ENCODE measurements at regions not wholly inside any gene's neighbourhood (a gene's known extent, or its start where the extent isn't known, plus 50 kb on each side); places are given as distances from the start of the nearest gene placed in this dataset.
"Not testable (repeated sequence)": the region's sequence is repeated elsewhere in the genome, so short reads cannot be mapped to it uniquely, and the experiment has no call there.

DNA sequence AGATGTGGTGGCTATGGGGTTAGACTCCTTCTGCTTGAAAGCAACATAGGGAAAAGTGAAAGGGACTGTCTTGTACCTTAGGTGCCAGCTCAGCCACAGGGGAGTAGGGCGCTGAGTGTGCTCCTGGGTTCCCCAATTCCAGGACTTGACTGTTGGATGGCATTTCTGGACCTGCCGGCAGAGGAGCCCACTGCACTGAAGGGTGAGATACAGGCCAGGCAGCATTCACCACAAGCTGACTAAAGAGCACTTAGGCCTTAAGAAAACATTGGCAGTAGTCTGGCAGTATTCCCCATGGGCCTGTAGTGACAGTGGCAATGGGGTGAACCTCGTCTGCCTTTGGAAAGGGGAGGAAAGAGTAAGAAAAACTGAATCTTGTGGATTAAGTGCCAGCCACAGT, 67.1 kb upstream of the TMTC2 start:
- Histone ChIP-seq H3K4me1 (no peaks in the 10 kb centered on the region), H3K27me3 (replicated peaks in 1 of 7) (no peaks in the 10 kb centered on the region), H3K9me3 (no peaks in the 10 kb centered on the region), H3K27ac (no peak overlapping the region), H3K4me3 (no peak overlapping the region), H3K36me3 (no peaks in the 10 kb centered on the region)
- DNase-seq, result no peak
- TF ChIP-seq, protein P1, sequence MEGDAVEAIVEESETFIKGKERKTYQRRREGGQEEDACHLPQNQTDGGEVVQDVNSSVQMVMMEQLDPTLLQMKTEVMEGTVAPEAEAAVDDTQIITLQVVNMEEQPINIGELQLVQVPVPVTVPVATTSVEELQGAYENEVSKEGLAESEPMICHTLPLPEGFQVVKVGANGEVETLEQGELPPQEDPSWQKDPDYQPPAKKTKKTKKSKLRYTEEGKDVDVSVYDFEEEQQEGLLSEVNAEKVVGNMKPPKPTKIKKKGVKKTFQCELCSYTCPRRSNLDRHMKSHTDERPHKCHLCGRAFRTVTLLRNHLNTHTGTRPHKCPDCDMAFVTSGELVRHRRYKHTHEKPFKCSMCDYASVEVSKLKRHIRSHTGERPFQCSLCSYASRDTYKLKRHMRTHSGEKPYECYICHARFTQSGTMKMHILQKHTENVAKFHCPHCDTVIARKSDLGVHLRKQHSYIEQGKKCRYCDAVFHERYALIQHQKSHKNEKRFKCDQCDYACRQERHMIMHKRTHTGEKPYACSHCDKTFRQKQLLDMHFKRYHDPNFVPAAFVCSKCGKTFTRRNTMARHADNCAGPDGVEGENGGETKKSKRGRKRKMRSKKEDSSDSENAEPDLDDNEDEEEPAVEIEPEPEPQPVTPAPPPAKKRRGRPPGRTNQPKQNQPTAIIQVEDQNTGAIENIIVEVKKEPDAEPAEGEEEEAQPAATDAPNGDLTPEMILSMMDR (IDR thresholded peaks at IDR 0.05 in 8 of 11, conservative IDR thresholded peaks at IDR 0.05 in 3 of 11), result no peak
- TF ChIP-seq POLR2A (IDR thresholded peaks at IDR 0.05), result no peak
- no peak for TF ChIP-seq POLR2AphosphoS5 (IDR thresholded peaks at IDR 0.05)
- WGBS, 5 donors, result 74 to 89% (median 75%) methylated on average over 3 of the region's 3 CpGs
- intact Hi-C loops (cut with DNase I; ENCODE audit: low total_unique reads), result no loop called here

DNA sequence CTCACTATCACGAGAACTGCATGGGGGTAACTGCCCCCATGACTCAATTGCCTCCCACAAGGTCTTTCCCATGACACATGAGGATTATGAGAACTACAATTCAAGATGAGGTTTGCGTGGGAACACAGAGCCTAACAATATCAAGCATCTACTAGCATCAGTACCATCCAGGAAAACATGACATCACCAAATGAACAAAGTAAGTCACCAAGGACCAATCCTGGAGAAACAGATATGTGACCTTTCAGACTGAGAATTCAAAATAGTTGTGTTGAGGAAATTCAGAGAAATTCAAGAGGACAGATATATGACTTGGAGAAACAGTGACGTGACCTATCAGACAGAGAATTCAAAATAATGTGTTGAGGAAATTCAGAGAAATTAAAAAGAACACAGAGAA, 65.8 kb upstream of the TMTC2 start:
- H3K9me3 ChIP-seq, result no peaks in the 10 kb centered on the region
- H3K4me1 ChIP-seq, result no peaks in the 10 kb centered on the region
- no peak overlapping the region for H3K27ac ChIP-seq
- H3K4me3 ChIP-seq, result no peak overlapping the region
- intact Hi-C loops (cut with DNase I; ENCODE audit: low total_unique reads), result no loop called here
- TF ChIP-seq POLR2A (IDR thresholded peaks at IDR 0.05) (no peak), POLR2AphosphoS5 (IDR thresholded peaks at IDR 0.05) (no peak)
- TF ChIP-seq, protein P1 (IDR thresholded peaks at IDR 0.05 in 8 of 11, conservative IDR thresholded peaks at IDR 0.05 in 3 of 11), result no peak
- WGBS, 5 donors, result 70 to 81% (median 72%) methylated on average over 3 of the region's 3 CpGs
- no peaks in the 10 kb centered on the region for H3K27me3 ChIP-seq (replicated peaks in 1 of 7)
- H3K36me3 ChIP-seq, result no peaks in the 10 kb centered on the region
- DNase-seq, result no peak

DNA sequence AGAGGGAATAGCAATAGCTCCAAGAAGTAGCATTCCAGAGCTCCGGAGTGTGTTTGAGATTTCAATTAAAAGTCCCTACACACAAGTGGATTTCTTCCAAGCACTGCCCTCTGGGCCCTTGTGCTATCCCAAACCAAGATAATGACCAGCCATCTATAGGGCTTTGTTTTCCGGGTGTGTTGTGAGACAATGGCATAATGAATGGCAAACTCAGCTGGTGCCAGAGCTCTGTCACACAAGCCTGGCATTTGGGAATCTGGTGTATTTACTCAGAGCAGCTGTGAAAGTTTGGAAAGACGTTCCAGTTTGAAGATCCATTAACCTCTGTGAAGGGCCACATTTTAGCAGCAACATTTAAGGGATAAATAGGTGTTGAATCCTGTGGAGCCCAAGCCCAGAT, 61.2 kb upstream of the TMTC2 start:
- Histone ChIP-seq H3K4me3 (no peak overlapping the region), H3K27ac (no peak overlapping the region), H3K9me3 (no peaks in the 10 kb centered on the region), H3K27me3 (replicated peaks in 1 of 7) (no peaks in the 10 kb centered on the region), H3K36me3 (no peaks in the 10 kb centered on the region), H3K4me1 (no peaks in the 10 kb centered on the region)
- no peak for DNase-seq
- no peak for TF ChIP-seq POLR2AphosphoS5 (IDR thresholded peaks at IDR 0.05)
- TF ChIP-seq, protein P1 (IDR thresholded peaks at IDR 0.05 in 8 of 11, conservative IDR thresholded peaks at IDR 0.05 in 3 of 11), result no peak
- TF ChIP-seq POLR2A (IDR thresholded peaks at IDR 0.05), result no peak
- 59 to 75% (median 64%) methylated on average over 3 of the region's 3 CpGs for WGBS, 5 donors
- intact Hi-C loops (cut with DNase I; ENCODE audit: low total_unique reads), result no loop called here

- no peaks in the 10 kb centered on the region for H3K27me3 ChIP-seq (replicated peaks in 1 of 7)
- no peak overlapping the region for H3K4me3 ChIP-seq
- intact Hi-C loops (cut with DNase I; ENCODE audit: low total_unique reads), result no loop called here
- no peak overlapping the region for H3K27ac ChIP-seq
- no peak for TF ChIP-seq POLR2AphosphoS5 (IDR thresholded peaks at IDR 0.05)
- no peak for TF ChIP-seq POLR2A (IDR thresholded peaks at IDR 0.05)
- no peaks in the 10 kb centered on the region for H3K4me1 ChIP-seq
- DNase-seq, result no peak
- WGBS, 5 donors, result 63 to 72% (median 66%) methylated on average over 7 of the region's 7 CpGs
- H3K36me3 ChIP-seq, result no peaks in the 10 kb centered on the region
- H3K9me3 ChIP-seq, result no peaks in the 10 kb centered on the region
Observed at GRCh38 chr12:82627799-82628198, 58.9 kb upstream of the TMTC2 start.

GRCh38 chr12:82634495-82635258, 52.0 kb upstream of the TMTC2 start:
- H3K27ac ChIP-seq; H3K27me3 ChIP-seq (replicated peaks in 1 of 7); intact Hi-C loops (cut with DNase I; ENCODE audit: low total_unique reads); H3K4me1 ChIP-seq; H3K4me3 ChIP-seq; DNase-seq; H3K36me3 ChIP-seq: not testable (repeated sequence)
- WGBS, 5 donors, result 77 to 87% (median 85%) methylated on average over 5 to 8 of the region's 8 CpGs
- H3K9me3 ChIP-seq, result peaks cover 0 to 19% (median 5%) of the 10 kb centered on the region in 8 donors
